ENCODE measurements at regions not wholly inside any gene's neighbourhood (a gene's known extent, or its start where the extent isn't known, plus 50 kb on each side); places are given as distances from the start of the nearest gene placed in this dataset.

- TF ChIP-seq SIN3A (IDR thresholded peaks at IDR 0.05; ENCODE audit: borderline replicate concordance, low read depth, low read length) (0 out of 2 replicates have a peak, but pooled peaks have one; percentile 17), IRF3 (IDR thresholded peaks at IDR 0.05; ENCODE audit: low read depth, low read length) (no peak), TAF1 (IDR thresholded peaks at IDR 0.05; ENCODE audit: borderline replicate concordance, low read depth, low read length) (no peak), TCF12 (IDR thresholded peaks at IDR 0.05) (peak; percentile 58; the same call in 1 of the 2 replicates), GATA2 (CRISPR knock-in tag; IDR thresholded peaks at IDR 0.05) (no peak), ELF1 (IDR thresholded peaks at IDR 0.05) (no peak), GABPA (IDR thresholded peaks at IDR 0.05; ENCODE audit: low read depth) (no peak), REST (IDR thresholded peaks at IDR 0.05; ENCODE audit: low read depth, low read length) (no peak), FOXJ3 (CRISPR knock-in tag; IDR thresholded peaks at IDR 0.05) (no peak), RXRA (IDR thresholded peaks at IDR 0.05; ENCODE audit: borderline replicate concordance, low read depth) (no peak), EP300 (IDR thresholded peaks at IDR 0.05; ENCODE audit: borderline replicate concordance in 1 of 2, low read depth in 1 of 2, low read length in 1 of 2) (no peak), NFIC (IDR thresholded peaks at IDR 0.05; ENCODE audit: borderline replicate concordance) (peak; percentile 56), USF1 (IDR thresholded peaks at IDR 0.05; ENCODE audit: borderline replicate concordance, low read depth) (no peak), MXI1 (IDR thresholded peaks at IDR 0.05; ENCODE audit: low read depth, low read length) (no peak), SMC3 (IDR thresholded peaks at IDR 0.05; ENCODE audit: low read depth, low read length) (no peak; the same call in 1 of the 2 replicates), USF2 (IDR thresholded peaks at IDR 0.05; ENCODE audit: borderline replicate concordance, low read depth, low read length) (no peak), RFX5 (IDR thresholded peaks at IDR 0.05; ENCODE audit: low read length) (no peak)
Measured at GRCh38 chr11:8768625-8769333, 86.2 kb downstream of the RPL27A start (continued).
